ENCODE measurements at regions not wholly inside any gene's neighbourhood (a gene's known extent, or its start where the extent isn't known, plus 50 kb on each side); places are given as distances from the start of the nearest gene placed in this dataset.

DNA sequence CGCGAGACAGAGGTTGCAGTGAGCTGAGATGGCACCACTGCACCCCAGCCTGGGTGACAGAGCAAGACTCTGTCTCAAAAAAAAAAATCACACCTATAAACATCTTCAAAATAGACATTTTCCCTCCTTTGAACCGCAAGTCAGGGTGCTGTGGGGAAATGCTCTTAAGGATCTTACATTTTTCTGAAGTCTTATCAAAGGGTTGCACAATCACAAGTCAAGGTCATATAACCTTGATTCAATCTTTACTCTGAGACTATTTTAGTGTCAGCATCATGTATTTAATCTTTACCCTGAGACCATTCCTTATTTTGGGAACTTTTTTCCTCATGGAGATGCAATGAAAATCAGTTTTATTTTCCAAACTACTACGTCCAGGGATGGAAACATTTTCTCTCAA, 62.8 kb upstream of the RANBP3L start:
- TF ChIP-seq, protein P1, sequence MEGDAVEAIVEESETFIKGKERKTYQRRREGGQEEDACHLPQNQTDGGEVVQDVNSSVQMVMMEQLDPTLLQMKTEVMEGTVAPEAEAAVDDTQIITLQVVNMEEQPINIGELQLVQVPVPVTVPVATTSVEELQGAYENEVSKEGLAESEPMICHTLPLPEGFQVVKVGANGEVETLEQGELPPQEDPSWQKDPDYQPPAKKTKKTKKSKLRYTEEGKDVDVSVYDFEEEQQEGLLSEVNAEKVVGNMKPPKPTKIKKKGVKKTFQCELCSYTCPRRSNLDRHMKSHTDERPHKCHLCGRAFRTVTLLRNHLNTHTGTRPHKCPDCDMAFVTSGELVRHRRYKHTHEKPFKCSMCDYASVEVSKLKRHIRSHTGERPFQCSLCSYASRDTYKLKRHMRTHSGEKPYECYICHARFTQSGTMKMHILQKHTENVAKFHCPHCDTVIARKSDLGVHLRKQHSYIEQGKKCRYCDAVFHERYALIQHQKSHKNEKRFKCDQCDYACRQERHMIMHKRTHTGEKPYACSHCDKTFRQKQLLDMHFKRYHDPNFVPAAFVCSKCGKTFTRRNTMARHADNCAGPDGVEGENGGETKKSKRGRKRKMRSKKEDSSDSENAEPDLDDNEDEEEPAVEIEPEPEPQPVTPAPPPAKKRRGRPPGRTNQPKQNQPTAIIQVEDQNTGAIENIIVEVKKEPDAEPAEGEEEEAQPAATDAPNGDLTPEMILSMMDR (IDR thresholded peaks at IDR 0.05), result no peak
- TF ChIP-seq HMGA2 (CRISPR knock-in tag; IDR thresholded peaks at IDR 0.05), result no peak
- TF ChIP-seq, protein P2, sequence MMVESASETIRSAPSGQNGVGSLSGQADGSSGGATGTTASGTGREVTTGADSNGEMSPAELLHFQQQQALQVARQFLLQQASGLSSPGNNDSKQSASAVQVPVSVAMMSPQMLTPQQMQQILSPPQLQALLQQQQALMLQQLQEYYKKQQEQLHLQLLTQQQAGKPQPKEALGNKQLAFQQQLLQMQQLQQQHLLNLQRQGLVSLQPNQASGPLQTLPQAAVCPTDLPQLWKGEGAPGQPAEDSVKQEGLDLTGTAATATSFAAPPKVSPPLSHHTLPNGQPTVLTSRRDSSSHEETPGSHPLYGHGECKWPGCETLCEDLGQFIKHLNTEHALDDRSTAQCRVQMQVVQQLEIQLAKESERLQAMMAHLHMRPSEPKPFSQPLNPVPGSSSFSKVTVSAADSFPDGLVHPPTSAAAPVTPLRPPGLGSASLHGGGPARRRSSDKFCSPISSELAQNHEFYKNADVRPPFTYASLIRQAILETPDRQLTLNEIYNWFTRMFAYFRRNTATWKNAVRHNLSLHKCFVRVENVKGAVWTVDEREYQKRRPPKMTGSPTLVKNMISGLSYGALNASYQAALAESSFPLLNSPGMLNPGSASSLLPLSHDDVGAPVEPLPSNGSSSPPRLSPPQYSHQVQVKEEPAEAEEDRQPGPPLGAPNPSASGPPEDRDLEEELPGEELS (CRISPR knock-in tag; IDR thresholded peaks at IDR 0.05), result no peak
- no peak for TF ChIP-seq ZNF121 (CRISPR knock-in tag; IDR thresholded peaks at IDR 0.05)
- TF ChIP-seq, protein P3, sequence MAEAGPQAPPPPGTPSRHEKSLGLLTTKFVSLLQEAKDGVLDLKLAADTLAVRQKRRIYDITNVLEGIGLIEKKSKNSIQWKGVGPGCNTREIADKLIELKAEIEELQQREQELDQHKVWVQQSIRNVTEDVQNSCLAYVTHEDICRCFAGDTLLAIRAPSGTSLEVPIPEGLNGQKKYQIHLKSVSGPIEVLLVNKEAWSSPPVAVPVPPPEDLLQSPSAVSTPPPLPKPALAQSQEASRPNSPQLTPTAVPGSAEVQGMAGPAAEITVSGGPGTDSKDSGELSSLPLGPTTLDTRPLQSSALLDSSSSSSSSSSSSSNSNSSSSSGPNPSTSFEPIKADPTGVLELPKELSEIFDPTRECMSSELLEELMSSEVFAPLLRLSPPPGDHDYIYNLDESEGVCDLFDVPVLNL (CRISPR knock-in tag; IDR thresholded peaks at IDR 0.05; ENCODE audit: borderline replicate concordance, low read depth), result no peak
- no peak for TF ChIP-seq JUN (CRISPR knock-in tag; IDR thresholded peaks at IDR 0.05)
